AG04450 (cell line): ENCODE measurements at regions not wholly inside any gene's neighbourhood (a gene's known extent, or its start where the extent isn't known, plus 50 kb on each side); places are given as distances from the start of the nearest gene placed in this dataset.
"Not testable (repeated sequence)": the region's sequence is repeated elsewhere in the genome, so short reads cannot be mapped to it uniquely, and the experiment has no call there.

Source experiments
- CTCF ChIA-PET: fragments of 300-600, 350-600 bp; formaldehyde crosslinking; extraction: SDS; loops from one replicate; lab custom pipeline; 2022; ENCODE audit warnings: antibody characterized with exemption, inconsistent platforms; lab: Charles Lee
- POLR2A ChIA-PET: fragments of 350-600 bp; formaldehyde crosslinking; extraction: SDS; loops from one replicate; lab custom pipeline; 2021; ENCODE audit warnings: antibody characterized with exemption, inconsistent platforms; lab: Yijun Ruan, JAX
- DNase-seq: peaks from one replicate; pipeline ENCODE4 v3.0.0-alpha.2; 2011; ENCODE audit warnings: low read depth, low spot score
- H3K27ac ChIP-seq: one replicate; pipeline ENCODE4 v1.5.1; 2012; ENCODE audit warnings: low read depth, low read length, control low read depth
- H3K27me3 ChIP-seq: one replicate; pipeline ENCODE4 v1.6.0; 2012; ENCODE audit warnings: low read length; ENCODE audit not compliant: control insufficient read depth, insufficient read depth
- H3K4me3 ChIP-seq: 2 replicates; pipeline ENCODE4 v1.5.1; 2011; ENCODE audit warnings: mild to moderate bottlenecking, low read depth, low read length, control low read depth
- H3K9me3 ChIP-seq: 2 replicates; pipeline ENCODE4 v1.5.1; 2012; ENCODE audit warnings: low read length; ENCODE audit not compliant: control insufficient read depth, insufficient read depth
- CTCF ChIP-seq: IDR thresholded peaks from 2 replicates; pipeline ENCODE4 v1.5.1; 2011; ENCODE audit warnings: low read depth, low read length, control low read depth, inconsistent platforms

- CTCF ChIA-PET = no interaction called here
- POLR2A ChIA-PET = no interaction called here
- DNase-seq = no peak
- TF ChIP-seq CTCF = no peak
- no peaks in the 10 kb centered on the region for H3K9me3 ChIP-seq
- no peak overlapping the region for H3K4me3 ChIP-seq
- no peak overlapping the region for H3K27ac ChIP-seq
- no peaks in the 10 kb centered on the region for H3K27me3 ChIP-seq
Measured at GRCh38 chr5:42163083-42163482, 238.0 kb downstream of the FBXO4 start.

- Histone ChIP-seq H3K27ac (no peak overlapping the region), H3K27me3 (no peaks in the 10 kb centered on the region), H3K4me3 (no peak overlapping the region), H3K9me3 (no peaks in the 10 kb centered on the region)
- CTCF ChIA-PET = no interaction called here
- POLR2A ChIA-PET = no interaction called here
- no peak for DNase-seq
- no peak for TF ChIP-seq CTCF
Measured at GRCh38 chr5:42168091-42168670, 243.1 kb downstream of the FBXO4 start.

GRCh38 chr5:42176118-42176517 is 247.1 kb upstream of the GHR start:
- H3K4me3 ChIP-seq, CTCF ChIA-PET, H3K9me3 ChIP-seq, H3K27me3 ChIP-seq, POLR2A ChIA-PET, DNase-seq, H3K27ac ChIP-seq: not testable (repeated sequence)

GRCh38 chr5:42179843-42180242 is 243.4 kb upstream of the GHR start:
- DNase-seq, H3K27ac ChIP-seq, H3K9me3 ChIP-seq, H3K27me3 ChIP-seq, POLR2A ChIA-PET, H3K4me3 ChIP-seq, CTCF ChIA-PET: not testable (repeated sequence)

- no peak for DNase-seq
- POLR2A ChIA-PET = no interaction called here
- H3K27me3 ChIP-seq = no peaks in the 10 kb centered on the region
- no peak overlapping the region for H3K4me3 ChIP-seq
- no peak overlapping the region for H3K27ac ChIP-seq
- TF ChIP-seq CTCF = no peak
- no peaks in the 10 kb centered on the region for H3K9me3 ChIP-seq
- CTCF ChIA-PET = no interaction called here
Measured at GRCh38 chr5:42216904-42217303, 206.3 kb upstream of the GHR start.

- ChIA-PET CTCF (no interaction called here), POLR2A (no interaction called here)
- H3K27me3 ChIP-seq = no peaks in the 10 kb centered on the region
- no peak overlapping the region for H3K27ac ChIP-seq
- no peaks in the 10 kb centered on the region for H3K9me3 ChIP-seq
- no peak for TF ChIP-seq CTCF
- no peak overlapping the region for H3K4me3 ChIP-seq
- no peak for DNase-seq
Measured at GRCh38 chr5:42217791-42218190, 205.4 kb upstream of the GHR start.
